Right cardiac atrium (tissue), 5 donors: ENCODE measurements at regions not wholly inside any gene's neighbourhood (a gene's known extent, or its start where the extent isn't known, plus 50 kb on each side); places are given as distances from the start of the nearest gene placed in this dataset.
"Not testable (repeated sequence)": the region's sequence is repeated elsewhere in the genome, so short reads cannot be mapped to it uniquely, and the experiment has no call there.

Experiments
- ATAC-seq, 2 donors: fragments of 200-7000 bp; cut with Tn5 transposase; one replicate each; pipeline versions ENCODE4 v1.8.0 to v1.9.1; 2020; ENCODE audit warnings: moderate library complexity in 2 of 2, mild to moderate bottlenecking in 1 of 2
- DNase-seq, 3 donors: peaks; one replicate each; pipeline ENCODE4 v3.0.0-alpha.2; 2020
- H3K27ac ChIP-seq: one replicate; pipeline ENCODE4 v1.5.1; 2013; ENCODE audit warnings: mild to moderate bottlenecking, low read length, control low read depth, moderate library complexity
- H3K27me3 ChIP-seq: one replicate; pipeline ENCODE4 v1.6.1; 2013; ENCODE audit not compliant: control insufficient read depth, insufficient read depth
- H3K4me1 ChIP-seq: one replicate; pipeline ENCODE4 v1.6.1; 2013; ENCODE audit warnings: low read length; ENCODE audit not compliant: control insufficient read depth, insufficient read depth
- H3K4me3 ChIP-seq: one replicate; pipeline ENCODE4 v1.5.1; 2013; ENCODE audit warnings: low read length, control low read depth
- H3K9me3 ChIP-seq: one replicate; pipeline ENCODE4 v1.6.1; 2013; ENCODE audit warnings: low read length; ENCODE audit not compliant: control insufficient read depth
- WGBS: extraction: QIAGEN DNeasy Blood & Tissue Kit; methylation state at CpG from one replicate; pipeline ENCODE4 v1.1.7; 2013; 5-methylcytosine and 5-hydroxymethylcytosine counted together
- intact Hi-C, 4 donors: fragments of 100-400 bp; cut with DNase I; formaldehyde crosslinking; loops; one replicate each; pipeline versions ENCODE4 v1.11.0 to v1.14.0; 2022 to 2023
- donor health status: healthy with polysubstance abuse.
- donor health status: DM: no; HTN: yes; CAD: no.
- donor health status: DM: no; HTN: no; CAD: no.
- donor health status: DM: no; HTN: yes; CAD: no; lungs with severe emphysema.
- donor health status: DM: yes; HTN: yes; CAD: no.

GRCh38 chr3:72627271-72627670 is 221.0 kb downstream of the SHQ1 start:
- WGBS, result 90% methylated on average over 4 of the region's 4 CpGs
- Histone ChIP-seq H3K9me3 (no peaks in the 10 kb centered on the region), H3K27me3 (no peaks in the 10 kb centered on the region), H3K27ac (no peak overlapping the region), H3K4me1 (no peaks in the 10 kb centered on the region), H3K4me3 (no peak overlapping the region)
- ATAC-seq (no peak), DNase-seq (no peak)
- intact Hi-C loops, result no loop called here

- intact Hi-C loops, result no loop called here
- DNase-seq, result no peak
Observed at GRCh38 chr3:72625602-72626337, 222.5 kb downstream of the SHQ1 start.

GRCh38 chr3:72624656-72625055 is 223.6 kb downstream of the SHQ1 start:
- no peak for DNase-seq
- no peak for ATAC-seq
- no peaks in the 10 kb centered on the region for H3K27me3 ChIP-seq
- no peak overlapping the region for H3K27ac ChIP-seq
- H3K4me3 ChIP-seq, result no peak overlapping the region
- intact Hi-C loops, result no loop called here
- 81% methylated on average over 2 of the region's 2 CpGs for WGBS
- H3K4me1 ChIP-seq, result no peaks in the 10 kb centered on the region
- no peaks in the 10 kb centered on the region for H3K9me3 ChIP-seq

More at GRCh38 chr3:72625602-72626337, 222.5 kb downstream of the SHQ1 start:
- 86% methylated on average over 14 of the region's 14 CpGs for WGBS
- Histone ChIP-seq H3K27me3 (no peaks in the 10 kb centered on the region), H3K4me3 (no peak overlapping the region), H3K9me3 (no peaks in the 10 kb centered on the region), H3K4me1 (no peaks in the 10 kb centered on the region), H3K27ac (no peak overlapping the region)
- no peak for ATAC-seq

- H3K4me3 ChIP-seq, result no peak overlapping the region
- no peaks in the 10 kb centered on the region for H3K27me3 ChIP-seq
- peaks cover 2% of the 10 kb centered on the region for H3K9me3 ChIP-seq
- 83% methylated on average over 6 of the region's 6 CpGs for WGBS
- no peaks in the 10 kb centered on the region for H3K4me1 ChIP-seq
- no peak overlapping the region for H3K27ac ChIP-seq
- DNase-seq (no peak), ATAC-seq (no peak)
- intact Hi-C loops, result no loop called here
Observed at GRCh38 chr3:72618739-72619138, 229.5 kb downstream of the SHQ1 start.

GRCh38 chr3:72617424-72618024 is 230.7 kb downstream of the SHQ1 start:
- DNase-seq, result no peak
- H3K9me3 ChIP-seq, result peaks cover 2% of the 10 kb centered on the region
- H3K4me1 ChIP-seq, result no peaks in the 10 kb centered on the region
- WGBS, result 72% methylated on average over 5 of the region's 5 CpGs
- no peak for ATAC-seq
- intact Hi-C loops, result no loop called here
- no peak overlapping the region for H3K27ac ChIP-seq
- H3K27me3 ChIP-seq, result no peaks in the 10 kb centered on the region
- H3K4me3 ChIP-seq, result no peak overlapping the region

GRCh38 chr3:72615776-72616175 is 232.5 kb downstream of the SHQ1 start:
- no peaks in the 10 kb centered on the region for H3K27me3 ChIP-seq
- peaks cover 2% of the 10 kb centered on the region for H3K9me3 ChIP-seq
- no peak overlapping the region for H3K4me3 ChIP-seq
- 96% methylated on average over 6 of the region's 6 CpGs for WGBS
- intact Hi-C loops, result no loop called here
- ATAC-seq (no peak), DNase-seq (no peak)
- H3K27ac ChIP-seq, result no peak overlapping the region
- H3K4me1 ChIP-seq, result no peaks in the 10 kb centered on the region

- peaks cover 2% of the 10 kb centered on the region for H3K9me3 ChIP-seq
- no peaks in the 10 kb centered on the region for H3K4me1 ChIP-seq
- H3K27me3 ChIP-seq, result no peaks in the 10 kb centered on the region
- intact Hi-C loops, result no loop called here
- H3K4me3 ChIP-seq, result no peak overlapping the region
- H3K27ac ChIP-seq, result no peak overlapping the region
- WGBS, result 80% methylated on average over 3 of the region's 3 CpGs
- DNase-seq (no peak), ATAC-seq (no peak)
Observed at GRCh38 chr3:72615182-72615581, 233.1 kb downstream of the SHQ1 start.

- intact Hi-C loops, result no loop called here
- WGBS, result 55% methylated on average over 5 of the region's 5 CpGs
- Histone ChIP-seq H3K27me3 (no peaks in the 10 kb centered on the region), H3K9me3 (peaks cover 2% of the 10 kb centered on the region), H3K4me1 (no peaks in the 10 kb centered on the region), H3K4me3 (no peak overlapping the region), H3K27ac (no peak overlapping the region)
- ATAC-seq, result no peak
- DNase-seq, result no peak
Observed at GRCh38 chr3:72614394-72615074, 233.7 kb downstream of the SHQ1 start.

- H3K4me3 ChIP-seq, result no peak overlapping the region
- H3K4me1 ChIP-seq, result no peaks in the 10 kb centered on the region
- 99% methylated on average over 1 of the region's 1 CpG for WGBS
- no peaks in the 10 kb centered on the region for H3K27me3 ChIP-seq
- no peak overlapping the region for H3K27ac ChIP-seq
- DNase-seq (no peak), ATAC-seq (no peak)
- H3K9me3 ChIP-seq, result peaks cover 2% of the 10 kb centered on the region
- intact Hi-C loops, result no loop called here
Observed at GRCh38 chr3:72613871-72614270, 234.4 kb downstream of the SHQ1 start.

- ATAC-seq, intact Hi-C loops, H3K4me3 ChIP-seq, H3K9me3 ChIP-seq, DNase-seq, H3K4me1 ChIP-seq, H3K27ac ChIP-seq, H3K27me3 ChIP-seq: not testable (repeated sequence)
- WGBS, result 97% methylated on average over 5 of the region's 5 CpGs
Observed at GRCh38 chr3:72609114-72609513, 239.1 kb downstream of the SHQ1 start.

GRCh38 chr3:72606005-72606800 is 242.0 kb downstream of the SHQ1 start:
- Histone ChIP-seq H3K4me3 (no peak overlapping the region), H3K27me3 (no peaks in the 10 kb centered on the region), H3K4me1 (no peaks in the 10 kb centered on the region), H3K9me3 (no peaks in the 10 kb centered on the region), H3K27ac (no peak overlapping the region)
- no peak for DNase-seq
- 90% methylated on average over 6 of the region's 6 CpGs for WGBS
- intact Hi-C loops, result no loop called here
- no peak for ATAC-seq
